ENCODE measurements at regions not wholly inside any gene's neighbourhood (a gene's known extent, or its start where the extent isn't known, plus 50 kb on each side); places are given as distances from the start of the nearest gene placed in this dataset.

- TF ChIP-seq GTF2I (CRISPR knock-in tag; conservative IDR thresholded peaks at IDR 0.05) (no peak), ZNF121 (CRISPR knock-in tag; IDR thresholded peaks at IDR 0.05) (no peak), SMAD3 (CRISPR knock-in tag; IDR thresholded peaks at IDR 0.05; ENCODE audit: borderline replicate concordance) (no peak), NR3C1 (CRISPR knock-in tag; conservative IDR thresholded peaks at IDR 0.05; ENCODE audit: low read depth) (no peak)
Measured at GRCh38 chr18:43574974-43575373, 297.7 kb upstream of the SYT4 start (continued).

DNA sequence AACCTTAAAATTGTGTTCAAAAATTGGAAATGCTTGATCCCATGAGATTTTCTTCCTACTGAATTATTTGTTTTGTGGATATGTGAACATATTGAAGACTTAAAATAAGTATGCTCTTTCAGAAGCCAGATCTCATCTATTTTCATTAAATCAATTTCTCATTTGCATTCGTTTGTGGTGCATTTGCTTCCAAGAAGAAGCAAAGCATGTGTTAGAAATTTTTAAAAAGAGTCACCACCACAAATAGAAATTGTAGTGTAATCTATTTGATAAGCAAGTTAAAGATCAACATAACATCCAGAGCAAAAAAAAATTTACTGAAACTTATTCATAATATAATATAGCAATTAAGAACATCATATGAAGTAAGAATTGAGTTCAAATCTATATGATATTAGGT is 300.9 kb upstream of the SYT4 start:
- H3K36me3 Mint-ChIP-seq, result no peaks in the 10 kb centered on the region
- H3K27ac Mint-ChIP-seq, result no peak overlapping the region
- H3K4me1 Mint-ChIP-seq, result peaks cover 4% of the 10 kb centered on the region; the same call in 1 of the 2 replicates
- H3K9me3 Mint-ChIP-seq, result no peaks in the 10 kb centered on the region
- ATAC-seq (no peak), DNase-seq (ENCODE audit: low spot score) (no peak)
- TF ChIP-seq, protein P1, sequence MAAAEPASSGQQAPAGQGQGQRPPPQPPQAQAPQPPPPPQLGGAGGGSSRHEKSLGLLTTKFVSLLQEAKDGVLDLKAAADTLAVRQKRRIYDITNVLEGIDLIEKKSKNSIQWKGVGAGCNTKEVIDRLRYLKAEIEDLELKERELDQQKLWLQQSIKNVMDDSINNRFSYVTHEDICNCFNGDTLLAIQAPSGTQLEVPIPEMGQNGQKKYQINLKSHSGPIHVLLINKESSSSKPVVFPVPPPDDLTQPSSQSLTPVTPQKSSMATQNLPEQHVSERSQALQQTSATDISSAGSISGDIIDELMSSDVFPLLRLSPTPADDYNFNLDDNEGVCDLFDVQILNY (CRISPR knock-in tag; IDR thresholded peaks at IDR 0.05), result no peak
- TF ChIP-seq TP53 (CRISPR knock-in tag; IDR thresholded peaks at IDR 0.05), result no peak
- CTCF ChIA-PET, result no interaction called here
- POLR2A ChIA-PET, result no interaction called here
- H3K27me3 Mint-ChIP-seq (ENCODE audit: low read depth), result no peaks in the 10 kb centered on the region
- H3K4me3 Mint-ChIP-seq, result no peak overlapping the region

GRCh38 chr18:43578706-43579105 is 301.4 kb upstream of the SYT4 start:
- TF ChIP-seq ZNF512 (CRISPR knock-in tag; IDR thresholded peaks at IDR 0.05; ENCODE audit: borderline replicate concordance), result no peak
- no peak for TF ChIP-seq SMAD4 (CRISPR knock-in tag; IDR thresholded peaks at IDR 0.05)
- POLR2A ChIA-PET, result no interaction called here
- no peak overlapping the region for H3K27ac Mint-ChIP-seq

GRCh38 chr18:43581936-43582519 is 304.7 kb upstream of the SYT4 start:
- Mint-ChIP-seq H3K4me3 (no peak overlapping the region), H3K9me3 (no peaks in the 10 kb centered on the region), H3K4me1 (no peaks in the 10 kb centered on the region), H3K27me3 (ENCODE audit: low read depth) (no peaks in the 10 kb centered on the region), H3K27ac (no peak overlapping the region), H3K36me3 (no peaks in the 10 kb centered on the region)
- ATAC-seq (no peak), DNase-seq (ENCODE audit: low spot score) (no peak)
- ChIA-PET CTCF (interaction anchor here (1.3 kb wide), 1 partner anchor 11 kb away, joined by 4 read pairs; no protein-coding TSS in a partner anchor), POLR2A (no interaction called here)
- TF ChIP-seq HMGXB4 (CRISPR knock-in tag; IDR thresholded peaks at IDR 0.05) (no peak), RORB (CRISPR knock-in tag; IDR thresholded peaks at IDR 0.05) (no peak), ELF4 (CRISPR knock-in tag; IDR thresholded peaks at IDR 0.05; ENCODE audit: low read depth) (no peak)

More at GRCh38 chr18:43578706-43579105, 301.4 kb upstream of the SYT4 start:
- no peaks in the 10 kb centered on the region for H3K36me3 Mint-ChIP-seq
- H3K9me3 Mint-ChIP-seq, result no peaks in the 10 kb centered on the region
- H3K27me3 Mint-ChIP-seq (ENCODE audit: low read depth), result no peaks in the 10 kb centered on the region
- ATAC-seq (no peak), DNase-seq (ENCODE audit: low spot score) (no peak)
- CTCF ChIA-PET, result interaction anchor here (1.1 kb wide), 1 partner anchor 8 kb away, joined by 3 read pairs; no protein-coding TSS in a partner anchor
- H3K4me1 Mint-ChIP-seq, result peaks cover 4% of the 10 kb centered on the region; the same call in 1 of the 2 replicates
- H3K4me3 Mint-ChIP-seq, result no peak overlapping the region

DNA sequence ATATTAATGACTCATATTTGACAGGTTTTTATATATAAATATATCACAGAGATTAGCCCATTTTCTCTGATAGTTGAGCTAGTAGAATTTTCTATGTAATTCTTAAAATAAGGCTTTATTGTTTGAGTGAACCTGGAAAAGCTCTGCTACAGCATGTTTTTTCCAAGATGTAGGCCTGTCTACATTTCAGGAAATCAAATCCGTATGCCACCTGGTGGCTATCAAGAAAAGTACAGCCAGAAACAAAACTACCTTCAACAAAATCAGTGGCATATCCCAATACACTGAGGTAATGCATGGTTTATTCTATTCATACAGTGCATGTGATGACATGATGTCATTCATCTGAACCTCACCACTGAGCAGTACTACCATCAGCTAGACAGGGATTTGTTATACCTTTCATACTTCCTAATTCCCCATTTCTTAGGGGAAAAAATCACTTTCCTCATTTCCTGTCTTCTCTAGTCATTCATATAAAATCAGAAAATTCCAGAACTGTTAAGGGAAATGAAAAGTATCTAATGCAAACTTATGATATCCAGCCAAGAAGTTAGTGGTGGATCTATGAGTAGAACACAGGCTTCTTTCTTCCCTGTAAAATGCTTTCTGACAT is 310.4 kb upstream of the SYT4 start:
- POLR2A ChIA-PET, result no interaction called here
- TF ChIP-seq NFYB (CRISPR knock-in tag; conservative IDR thresholded peaks at IDR 0.05; ENCODE audit: low read depth) (no peak), ERG (CRISPR knock-in tag; IDR thresholded peaks at IDR 0.05) (no peak), CREM (CRISPR knock-in tag; IDR thresholded peaks at IDR 0.05) (no peak), IRF2 (CRISPR knock-in tag; IDR thresholded peaks at IDR 0.05; ENCODE audit: borderline replicate concordance, low read depth) (no peak), MAX (CRISPR knock-in tag; IDR thresholded peaks at IDR 0.05) (no peak)
- TF ChIP-seq, protein P1 (CRISPR knock-in tag; IDR thresholded peaks at IDR 0.05), result no peak
- TF ChIP-seq, protein P2, sequence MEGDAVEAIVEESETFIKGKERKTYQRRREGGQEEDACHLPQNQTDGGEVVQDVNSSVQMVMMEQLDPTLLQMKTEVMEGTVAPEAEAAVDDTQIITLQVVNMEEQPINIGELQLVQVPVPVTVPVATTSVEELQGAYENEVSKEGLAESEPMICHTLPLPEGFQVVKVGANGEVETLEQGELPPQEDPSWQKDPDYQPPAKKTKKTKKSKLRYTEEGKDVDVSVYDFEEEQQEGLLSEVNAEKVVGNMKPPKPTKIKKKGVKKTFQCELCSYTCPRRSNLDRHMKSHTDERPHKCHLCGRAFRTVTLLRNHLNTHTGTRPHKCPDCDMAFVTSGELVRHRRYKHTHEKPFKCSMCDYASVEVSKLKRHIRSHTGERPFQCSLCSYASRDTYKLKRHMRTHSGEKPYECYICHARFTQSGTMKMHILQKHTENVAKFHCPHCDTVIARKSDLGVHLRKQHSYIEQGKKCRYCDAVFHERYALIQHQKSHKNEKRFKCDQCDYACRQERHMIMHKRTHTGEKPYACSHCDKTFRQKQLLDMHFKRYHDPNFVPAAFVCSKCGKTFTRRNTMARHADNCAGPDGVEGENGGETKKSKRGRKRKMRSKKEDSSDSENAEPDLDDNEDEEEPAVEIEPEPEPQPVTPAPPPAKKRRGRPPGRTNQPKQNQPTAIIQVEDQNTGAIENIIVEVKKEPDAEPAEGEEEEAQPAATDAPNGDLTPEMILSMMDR (IDR thresholded peaks at IDR 0.05), result peak; percentile 58

More for the DNA sequence above, 310.4 kb upstream of the SYT4 start:
- Mint-ChIP-seq H3K4me3 (no peak overlapping the region), H3K27ac (no peak overlapping the region), H3K9me3 (no peaks in the 10 kb centered on the region), H3K36me3 (no peaks in the 10 kb centered on the region), H3K27me3 (ENCODE audit: low read depth) (no peaks in the 10 kb centered on the region), H3K4me1 (no peaks in the 10 kb centered on the region)
- ATAC-seq, result peak; percentile 61
- CTCF ChIA-PET, result interaction anchor here (0.7 to 5.0 kb wide), 7 partner anchors 10 to 1536 kb away, joined by 3 to 75 read pairs (median 5); no protein-coding TSS in a partner anchor
- no peak for DNase-seq (ENCODE audit: low spot score)
